ENCODE measurements at regions not wholly inside any gene's neighbourhood (a gene's known extent, or its start where the extent isn't known, plus 50 kb on each side); places are given as distances from the start of the nearest gene placed in this dataset.

DNA sequence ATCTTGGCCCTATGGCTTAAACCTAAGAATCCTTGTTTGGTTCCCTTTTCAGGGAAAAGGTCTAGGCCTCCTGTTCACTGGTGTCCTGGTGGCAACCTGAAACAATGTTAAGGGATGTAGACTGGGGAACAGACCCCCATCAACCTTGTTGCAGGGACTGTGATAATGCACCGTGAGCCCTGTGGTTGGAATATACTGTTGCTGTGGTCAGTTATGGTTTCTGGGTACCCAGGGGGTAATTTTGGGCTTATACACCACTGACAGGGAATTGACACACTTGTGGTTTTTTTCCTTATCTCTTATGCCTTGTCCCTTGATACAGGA lies 64.0 kb upstream of the WDR1 start:
- no peak overlapping the region for H3K4me3 ChIP-seq (ENCODE audit: insufficient read depth, low read length)
- no peak overlapping the region for H3K4me2 ChIP-seq (ENCODE audit: insufficient read depth, low read length)
- H3K4me1 ChIP-seq (ENCODE audit: insufficient read depth, low read length) = peaks cover 38% of the 10 kb centered on the region

GRCh38 chr4:10179957-10180602 lies 63.5 kb upstream of the WDR1 start:
- Histone ChIP-seq H3K4me3 (ENCODE audit: insufficient read depth, low read length) (no peak overlapping the region), H3K4me2 (ENCODE audit: insufficient read depth, low read length) (no peak overlapping the region), H2AFZ (ENCODE audit: low read length) (no peak overlapping the region), H3K79me2 (ENCODE audit: insufficient read depth, low read length) (no peaks in the 10 kb centered on the region), H3K4me1 (ENCODE audit: insufficient read depth, low read length) (peaks cover 38% of the 10 kb centered on the region), H3K9me3 (ENCODE audit: low read depth, low read length) (no peaks in the 10 kb centered on the region), H4K20me1 (ENCODE audit: insufficient read depth, low read length) (no peaks in the 10 kb centered on the region), H3K36me3 (ENCODE audit: insufficient read depth, low read length) (no peaks in the 10 kb centered on the region), H3K27ac (ENCODE audit: low read depth, low read length) (peak overlapping the region; percentile 81), H3K27me3 (ENCODE audit: insufficient read depth, low read length) (no peaks in the 10 kb centered on the region)
- DNase-seq (ENCODE audit: insufficient read length, low spot score, missing footprints) = no peak
- no peak for TF ChIP-seq CTCF (IDR thresholded peaks at IDR 0.05; ENCODE audit: extremely low read depth, low read depth, low read length)

More for the DNA sequence above, 64.0 kb upstream of the WDR1 start:
- Histone ChIP-seq H4K20me1 (ENCODE audit: insufficient read depth, low read length) (no peaks in the 10 kb centered on the region), H2AFZ (ENCODE audit: low read length) (no peak overlapping the region), H3K27me3 (ENCODE audit: insufficient read depth, low read length) (no peaks in the 10 kb centered on the region), H3K9me3 (ENCODE audit: low read depth, low read length) (no peaks in the 10 kb centered on the region), H3K36me3 (ENCODE audit: insufficient read depth, low read length) (no peaks in the 10 kb centered on the region), H3K27ac (ENCODE audit: low read depth, low read length) (peak overlapping the region; percentile 81), H3K79me2 (ENCODE audit: insufficient read depth, low read length) (no peaks in the 10 kb centered on the region)
- no peak for TF ChIP-seq CTCF (IDR thresholded peaks at IDR 0.05; ENCODE audit: extremely low read depth, low read depth, low read length)
- no peak for DNase-seq (ENCODE audit: insufficient read length, low spot score, missing footprints)

GRCh38 chr4:10178763-10179162 lies 62.2 kb upstream of the WDR1 start:
- Histone ChIP-seq H2AFZ (ENCODE audit: low read length) (no peak overlapping the region), H3K27ac (ENCODE audit: low read depth, low read length) (no peak overlapping the region), H3K27me3 (ENCODE audit: insufficient read depth, low read length) (no peaks in the 10 kb centered on the region), H3K36me3 (ENCODE audit: insufficient read depth, low read length) (no peaks in the 10 kb centered on the region), H3K4me1 (ENCODE audit: insufficient read depth, low read length) (peaks cover 38% of the 10 kb centered on the region), H4K20me1 (ENCODE audit: insufficient read depth, low read length) (no peaks in the 10 kb centered on the region), H3K4me3 (ENCODE audit: insufficient read depth, low read length) (no peak overlapping the region), H3K79me2 (ENCODE audit: insufficient read depth, low read length) (no peaks in the 10 kb centered on the region), H3K9me3 (ENCODE audit: low read depth, low read length) (no peaks in the 10 kb centered on the region), H3K4me2 (ENCODE audit: insufficient read depth, low read length) (no peak overlapping the region)
- no peak for DNase-seq (ENCODE audit: insufficient read length, low spot score, missing footprints)
- no peak for TF ChIP-seq CTCF (IDR thresholded peaks at IDR 0.05; ENCODE audit: extremely low read depth, low read depth, low read length)

DNA sequence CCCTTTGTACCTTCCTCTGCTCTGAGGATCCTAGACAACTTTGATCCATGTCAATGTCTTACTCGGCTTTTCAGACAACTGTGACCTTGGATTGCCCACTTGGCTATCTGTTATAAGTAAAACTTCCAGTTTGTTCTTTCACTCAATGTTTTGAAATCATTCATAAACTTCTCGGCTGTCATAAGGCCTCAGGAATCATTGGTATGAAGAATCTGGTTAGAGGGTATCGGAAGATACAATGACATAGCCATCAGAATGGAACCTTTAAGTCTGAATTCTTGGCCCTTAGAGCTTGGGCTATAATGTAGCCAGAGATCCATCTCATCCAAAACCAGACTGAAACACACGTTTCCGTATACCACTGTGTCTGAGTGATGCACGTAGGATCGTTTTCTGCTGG lies 59.0 kb upstream of the WDR1 start:
- peaks cover 28% of the 10 kb centered on the region for H3K4me1 ChIP-seq (ENCODE audit: insufficient read depth, low read length)
- no peak overlapping the region for H2AFZ ChIP-seq (ENCODE audit: low read length)
- no peaks in the 10 kb centered on the region for H3K79me2 ChIP-seq (ENCODE audit: insufficient read depth, low read length)
- no peaks in the 10 kb centered on the region for H3K27me3 ChIP-seq (ENCODE audit: insufficient read depth, low read length)
- H4K20me1 ChIP-seq (ENCODE audit: insufficient read depth, low read length) = no peaks in the 10 kb centered on the region
- H3K27ac ChIP-seq (ENCODE audit: low read depth, low read length) = peak overlapping the region; percentile 22
- H3K36me3 ChIP-seq (ENCODE audit: insufficient read depth, low read length) = no peaks in the 10 kb centered on the region
- no peak for TF ChIP-seq CTCF (IDR thresholded peaks at IDR 0.05; ENCODE audit: extremely low read depth, low read depth, low read length)
- H3K9me3 ChIP-seq (ENCODE audit: low read depth, low read length) = no peaks in the 10 kb centered on the region
- DNase-seq (ENCODE audit: insufficient read length, low spot score, missing footprints) = no peak
- H3K4me2 ChIP-seq (ENCODE audit: insufficient read depth, low read length) = no peak overlapping the region
- no peak overlapping the region for H3K4me3 ChIP-seq (ENCODE audit: insufficient read depth, low read length)

Data from osteoblast (primary cell).